Ishikawa (cell line): ENCODE measurements at regions not wholly inside any gene's neighbourhood (a gene's known extent, or its start where the extent isn't known, plus 50 kb on each side); places are given as distances from the start of the nearest gene placed in this dataset.

Source experiments
- CREB1 ChIP-seq: IDR thresholded peaks from 2 replicates; pipeline ENCODE4 v1.6.1; 2012; ENCODE audit warnings: low read depth
- EP300 ChIP-seq: IDR thresholded peaks from 2 replicates; pipeline ENCODE4 v1.6.1; 2012; ENCODE audit warnings: borderline replicate concordance
- RAD21 ChIP-seq: IDR thresholded peaks from 2 replicates; pipeline ENCODE4 v1.6.1; 2012; ENCODE audit warnings: low read depth
- TAF1 ChIP-seq: IDR thresholded peaks from 2 replicates; pipeline ENCODE4 v1.6.1; 2012; ENCODE audit warnings: low read depth, mild to moderate bottlenecking
- TEAD4 ChIP-seq: IDR thresholded peaks from 2 replicates; pipeline ENCODE4 v1.6.1; 2012

DNA sequence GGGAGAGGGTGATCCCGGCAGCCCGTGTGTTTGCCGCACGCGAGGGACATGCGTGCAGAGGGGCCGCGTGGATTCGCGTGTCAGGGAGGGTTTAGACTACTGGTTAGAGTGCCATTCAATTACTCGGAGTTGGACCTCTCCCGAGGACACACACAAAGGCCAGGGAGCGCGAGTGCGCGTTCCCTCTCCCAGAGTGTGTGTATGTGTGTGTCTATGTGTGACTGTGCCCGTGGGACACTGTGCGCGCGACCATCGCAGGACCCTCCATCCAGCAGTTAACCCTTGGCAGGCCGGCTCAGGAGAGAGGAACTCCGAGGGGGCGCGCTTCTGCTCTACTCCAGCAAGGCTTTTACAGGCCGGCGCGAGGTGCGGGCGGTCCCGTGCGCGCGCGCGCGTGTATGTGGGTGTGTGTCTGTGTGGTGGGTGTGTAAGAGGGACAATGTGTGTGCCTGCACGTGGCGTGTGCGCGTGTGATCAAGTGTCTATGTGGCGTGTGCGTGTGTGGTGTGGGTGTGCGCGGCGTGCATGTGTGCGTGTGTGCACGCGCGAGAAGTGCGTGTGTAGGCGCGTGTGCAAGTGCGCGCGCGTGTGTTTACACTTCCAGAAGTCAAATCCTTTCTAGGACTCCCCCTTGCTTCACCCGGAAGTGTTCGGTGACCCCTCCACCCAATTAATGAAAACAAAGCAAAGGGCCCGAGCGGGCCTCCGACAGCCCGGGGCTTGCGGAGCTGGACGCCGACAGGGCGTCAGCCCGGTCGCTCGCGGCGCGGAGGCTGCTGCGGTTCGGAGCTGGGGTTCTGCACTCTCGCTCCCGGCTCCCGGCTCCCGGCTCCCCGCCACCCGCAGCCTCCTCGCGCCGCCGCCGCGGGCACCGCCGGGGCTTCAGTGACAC lies 75.3 kb upstream of the TBCA start:
- TF ChIP-seq EP300 (no peak), TAF1 (no peak), TEAD4 (no peak), CREB1 (no peak), RAD21 (no peak)
